Omental fat pad (tissue), 3 donors: ENCODE measurements at regions not wholly inside any gene's neighbourhood (a gene's known extent, or its start where the extent isn't known, plus 50 kb on each side); places are given as distances from the start of the nearest gene placed in this dataset.

Source experiments
- ATAC-seq: fragments of 150-250 bp; one replicate; pipeline ENCODE4 v1.9.1; 2016; ENCODE audit warnings: mild to moderate bottlenecking, moderate library complexity; ENCODE audit not compliant: low FRiP score
- DNase-seq: peaks from one replicate; pipeline ENCODE4 v3.0.0-alpha.2; 2019; ENCODE audit warnings: low spot score
- TF ChIP-seq, protein P1 (sequence below), 3 donors: fragments of 450-650 bp; IDR thresholded peaks; one replicate each; pipeline ENCODE4 v1.5.1; 2016 to 2017; ENCODE audit warnings: antibody characterized with exemption in 3 of 3, mild to moderate bottlenecking in 3 of 3, moderate library complexity in 2 of 3

DNA sequence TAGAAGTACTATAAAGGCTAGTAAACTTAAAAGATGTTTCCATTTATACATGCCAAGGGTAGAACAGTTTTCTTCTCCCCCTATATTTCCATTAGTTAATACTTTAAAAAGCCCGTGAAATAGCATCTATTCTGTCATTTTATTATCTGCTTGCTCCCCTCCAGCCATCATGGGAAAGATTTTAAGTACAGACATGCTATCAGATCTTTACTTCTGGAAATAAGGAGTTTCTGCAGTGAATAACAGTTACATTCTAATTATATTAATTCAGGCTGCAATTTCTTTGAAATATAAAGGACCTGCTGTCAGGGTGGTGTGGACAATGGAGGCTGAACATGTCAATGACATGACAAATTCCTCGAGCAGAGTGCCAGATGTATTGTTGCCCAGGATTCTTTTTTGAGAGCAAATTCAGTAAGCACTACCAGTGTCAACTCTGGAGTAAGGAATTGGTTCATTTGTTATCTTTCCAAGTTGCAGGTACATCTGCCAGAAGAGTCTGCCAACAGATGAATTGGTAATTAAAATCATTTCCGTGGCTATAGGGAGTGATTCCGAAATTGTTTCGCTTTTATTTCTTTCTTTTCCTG is 151.3 kb downstream of the BTG1 start:
- no peak for DNase-seq
- TF ChIP-seq, protein P1, sequence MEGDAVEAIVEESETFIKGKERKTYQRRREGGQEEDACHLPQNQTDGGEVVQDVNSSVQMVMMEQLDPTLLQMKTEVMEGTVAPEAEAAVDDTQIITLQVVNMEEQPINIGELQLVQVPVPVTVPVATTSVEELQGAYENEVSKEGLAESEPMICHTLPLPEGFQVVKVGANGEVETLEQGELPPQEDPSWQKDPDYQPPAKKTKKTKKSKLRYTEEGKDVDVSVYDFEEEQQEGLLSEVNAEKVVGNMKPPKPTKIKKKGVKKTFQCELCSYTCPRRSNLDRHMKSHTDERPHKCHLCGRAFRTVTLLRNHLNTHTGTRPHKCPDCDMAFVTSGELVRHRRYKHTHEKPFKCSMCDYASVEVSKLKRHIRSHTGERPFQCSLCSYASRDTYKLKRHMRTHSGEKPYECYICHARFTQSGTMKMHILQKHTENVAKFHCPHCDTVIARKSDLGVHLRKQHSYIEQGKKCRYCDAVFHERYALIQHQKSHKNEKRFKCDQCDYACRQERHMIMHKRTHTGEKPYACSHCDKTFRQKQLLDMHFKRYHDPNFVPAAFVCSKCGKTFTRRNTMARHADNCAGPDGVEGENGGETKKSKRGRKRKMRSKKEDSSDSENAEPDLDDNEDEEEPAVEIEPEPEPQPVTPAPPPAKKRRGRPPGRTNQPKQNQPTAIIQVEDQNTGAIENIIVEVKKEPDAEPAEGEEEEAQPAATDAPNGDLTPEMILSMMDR (IDR thresholded peaks at IDR 0.05), result no peak
- ATAC-seq, result no peak

GRCh38 chr12:91993287-91994017 is 152.2 kb downstream of the BTG1 start:
- DNase-seq (no peak), ATAC-seq (no peak)
- TF ChIP-seq, protein P1 (IDR thresholded peaks at IDR 0.05), result no peak

DNA sequence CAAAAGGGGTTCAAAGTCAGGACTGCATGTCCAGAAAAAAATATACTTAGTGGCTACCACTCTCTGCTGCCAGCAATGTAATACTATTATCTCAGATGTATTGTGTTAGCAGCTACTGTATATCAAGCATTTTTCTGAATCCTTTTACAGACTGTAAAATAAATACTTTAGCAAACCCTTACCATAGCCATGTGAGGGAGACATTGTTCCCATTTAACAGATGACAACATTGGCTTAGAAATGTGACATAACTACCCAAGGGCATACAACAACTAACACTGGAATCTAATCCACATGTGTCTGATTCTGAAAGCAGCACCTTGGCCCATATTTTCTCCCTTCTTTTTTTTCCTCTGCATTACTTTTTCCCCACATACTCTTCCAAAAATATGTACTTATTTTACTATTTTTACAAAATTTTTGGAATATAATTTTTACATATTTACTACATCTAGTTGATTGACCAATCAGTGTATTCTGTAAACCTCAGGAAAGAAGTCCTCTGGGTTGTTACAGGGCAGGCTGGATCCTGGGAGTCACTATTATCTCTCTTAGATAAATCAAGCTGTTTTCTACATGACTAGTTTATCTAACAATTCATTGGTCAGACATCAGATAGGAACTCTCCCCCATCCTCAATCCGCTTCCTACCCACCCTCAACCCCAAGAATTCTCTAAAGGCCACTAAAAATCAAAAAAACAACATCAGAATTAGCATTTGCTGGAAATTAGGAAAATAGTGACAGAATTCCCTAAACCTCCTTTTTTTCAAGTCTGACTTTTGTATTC is 154.1 kb downstream of the BTG1 start:
- TF ChIP-seq, protein P1 (IDR thresholded peaks at IDR 0.05), result no peak
- ATAC-seq, result no peak

DNA sequence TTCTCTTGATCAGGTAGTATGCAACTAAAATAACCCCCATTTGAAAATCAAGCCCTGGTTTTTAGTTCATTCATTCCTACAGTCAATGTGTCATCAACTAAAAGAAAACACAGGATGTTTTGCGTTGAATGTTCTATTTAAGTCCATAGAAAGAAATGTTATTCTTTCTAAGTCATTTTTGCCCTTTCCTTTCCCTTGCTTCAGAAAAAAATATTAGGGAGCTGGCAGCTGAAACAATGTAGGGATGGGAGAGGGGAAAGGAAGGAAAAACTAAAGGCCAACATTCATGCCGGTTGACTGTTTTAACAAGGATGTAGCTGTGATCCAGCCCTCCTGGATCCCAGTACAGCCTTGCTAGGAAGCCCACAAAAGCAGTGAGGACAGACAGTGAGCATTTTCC is 155.1 kb downstream of the BTG1 start:
- ATAC-seq, result no peak
- DNase-seq, result no peak
- TF ChIP-seq, protein P1 (IDR thresholded peaks at IDR 0.05), result no peak

More for the DNA sequence above, 154.1 kb downstream of the BTG1 start:
- DNase-seq, result no peak

- TF ChIP-seq, protein P1 (IDR thresholded peaks at IDR 0.05), result no peak
- ATAC-seq (no peak), DNase-seq (no peak)
These were observed 156.5 kb downstream of the BTG1 start for GRCh38 chr12:91989143-91989542.

DNA sequence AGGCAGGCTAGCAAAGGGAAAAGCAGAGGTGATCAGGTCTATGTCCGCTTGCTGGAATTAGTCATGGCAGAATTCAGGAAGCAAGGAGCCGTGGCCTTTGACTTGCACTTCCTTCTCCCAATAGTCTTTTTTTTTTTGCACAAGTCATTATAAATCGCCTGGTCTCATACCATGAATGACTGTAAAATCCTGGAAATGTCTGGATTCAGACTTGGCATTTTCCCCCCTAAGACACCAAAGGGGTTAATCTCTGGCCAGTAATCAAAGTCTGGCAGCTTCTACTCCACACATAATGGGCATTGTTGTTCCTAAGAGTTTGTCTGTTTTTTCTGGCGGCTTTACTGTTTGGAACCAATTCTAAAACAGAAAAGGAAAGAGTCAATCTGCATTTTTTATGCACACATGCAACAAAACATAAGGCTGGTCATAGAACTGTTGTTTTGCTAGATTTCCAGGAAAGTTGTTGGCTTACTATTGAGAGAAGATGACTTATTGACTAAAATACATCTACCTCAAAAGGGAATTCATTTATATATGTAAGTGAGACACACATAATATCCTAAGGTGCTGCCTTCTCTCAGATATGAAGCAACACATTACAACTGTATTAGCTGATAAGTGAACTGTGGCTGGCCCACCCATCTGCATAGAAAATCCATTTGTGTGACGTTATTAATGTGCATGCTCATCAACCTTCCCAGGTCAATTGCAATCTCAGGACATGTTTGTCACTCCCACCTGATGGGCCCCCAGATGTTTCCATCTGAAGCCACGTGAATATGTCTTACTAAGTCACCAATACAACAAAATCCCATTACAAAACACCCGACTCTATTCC is 157.3 kb downstream of the BTG1 start:
- no peak for ATAC-seq
- DNase-seq, result no peak
- TF ChIP-seq, protein P1 (IDR thresholded peaks at IDR 0.05), result no peak
